SK-N-SH (cell line): ENCODE measurements at regions not wholly inside any gene's neighbourhood (a gene's known extent, or its start where the extent isn't known, plus 50 kb on each side); places are given as distances from the start of the nearest gene placed in this dataset.

Source experiments
- CTCF ChIP-seq: fragments of 200-600 bp; sonication (generic); IDR thresholded peaks from 2 replicates; pipeline ENCODE4 v1.6.1; 2017; ENCODE audit warnings: antibody characterized with exemption, mild to moderate bottlenecking, moderate library complexity
- ELF1 ChIP-seq: IDR thresholded peaks from 2 replicates; pipeline ENCODE4 v1.4.0; 2012
- EZH2phosphoT487 ChIP-seq: fragments of 200-600 bp; sonication (generic); IDR thresholded peaks from 2 replicates; pipeline ENCODE4 v1.6.1; 2017; ENCODE audit warnings: low read depth, mixed run types, mild to moderate bottlenecking, antibody characterized with exemption, moderate library complexity, borderline replicate concordance
- FOXM1 ChIP-seq: IDR thresholded peaks from 2 replicates; pipeline ENCODE4 v1.4.0; 2012; ENCODE audit warnings: low read depth, mild to moderate bottlenecking
- MXI1 ChIP-seq: IDR thresholded peaks from 2 replicates; pipeline ENCODE4 v1.6.1; 2012; ENCODE audit warnings: mild to moderate bottlenecking, low read depth, low read length, improper control_type of control experiment
- NRF1 ChIP-seq: IDR thresholded peaks from 2 replicates; pipeline ENCODE4 v1.6.1; 2012; ENCODE audit warnings: low read depth, mild to moderate bottlenecking, low read length
- POLR2AphosphoS5 ChIP-seq: IDR thresholded peaks from 2 replicates; pipeline ENCODE4 v1.6.1; 2012; ENCODE audit warnings: low read depth, low read length
- RXRA ChIP-seq: IDR thresholded peaks from 2 replicates; pipeline ENCODE4 v1.4.0; 2012; ENCODE audit warnings: low read depth, mild to moderate bottlenecking, borderline replicate concordance
- SMC3 ChIP-seq: IDR thresholded peaks from 2 replicates; pipeline ENCODE4 v1.6.1; 2012; ENCODE audit warnings: low read depth, low read length, improper control_type of control experiment
- TAF1 ChIP-seq: IDR thresholded peaks from 2 replicates; pipeline ENCODE4 v1.6.1; 2012; ENCODE audit warnings: low read depth, mild to moderate bottlenecking, low read length, moderate library complexity, borderline replicate concordance
- TCF12 ChIP-seq: IDR thresholded peaks from 2 replicates; pipeline ENCODE4 v1.4.0; 2012
- TEAD4 ChIP-seq: IDR thresholded peaks from 2 replicates; pipeline ENCODE4 v1.4.0; 2012; ENCODE audit warnings: mild to moderate bottlenecking, borderline replicate concordance; ENCODE audit not compliant: insufficient read depth
- YY1 ChIP-seq: IDR thresholded peaks from 2 replicates; pipeline ENCODE4 v1.4.0; 2012; ENCODE audit warnings: low read depth, mild to moderate bottlenecking
- TF ChIP-seq, protein P1 (sequence below): IDR thresholded peaks from 2 replicates; pipeline ENCODE4 v1.4.0; 2012; ENCODE audit warnings: low read depth

- TF ChIP-seq, protein P1, sequence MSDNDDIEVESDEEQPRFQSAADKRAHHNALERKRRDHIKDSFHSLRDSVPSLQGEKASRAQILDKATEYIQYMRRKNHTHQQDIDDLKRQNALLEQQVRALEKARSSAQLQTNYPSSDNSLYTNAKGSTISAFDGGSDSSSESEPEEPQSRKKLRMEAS = no peak
- no peak for TF ChIP-seq ELF1
- TF ChIP-seq FOXM1 = no peak
- TF ChIP-seq TCF12 = no peak
- no peak for TF ChIP-seq MXI1
- no peak for TF ChIP-seq CTCF
- TF ChIP-seq TAF1 = no peak
- TF ChIP-seq RXRA = no peak
- TF ChIP-seq EZH2phosphoT487 = no peak
- TF ChIP-seq NRF1 = no peak
- TF ChIP-seq SMC3 = no peak
- no peak for TF ChIP-seq POLR2AphosphoS5
- no peak for TF ChIP-seq TEAD4
- TF ChIP-seq YY1 = no peak
Observed at GRCh38 chr16:16830973-16831372, 452.0 kb downstream of the NPIPA7 start.
